NCI-H774 (cell line): ENCODE measurements at regions not wholly inside any gene's neighbourhood (a gene's known extent, or its start where the extent isn't known, plus 50 kb on each side); places are given as distances from the start of the nearest gene placed in this dataset.
"Not testable (repeated sequence)": the region's sequence is repeated elsewhere in the genome, so short reads cannot be mapped to it uniquely, and the experiment has no call there.

Experiments used
- DNase-seq: peaks from one replicate; lab custom pipeline; 2025; lab: John Stamatoyannopoulos, UW

DNA sequence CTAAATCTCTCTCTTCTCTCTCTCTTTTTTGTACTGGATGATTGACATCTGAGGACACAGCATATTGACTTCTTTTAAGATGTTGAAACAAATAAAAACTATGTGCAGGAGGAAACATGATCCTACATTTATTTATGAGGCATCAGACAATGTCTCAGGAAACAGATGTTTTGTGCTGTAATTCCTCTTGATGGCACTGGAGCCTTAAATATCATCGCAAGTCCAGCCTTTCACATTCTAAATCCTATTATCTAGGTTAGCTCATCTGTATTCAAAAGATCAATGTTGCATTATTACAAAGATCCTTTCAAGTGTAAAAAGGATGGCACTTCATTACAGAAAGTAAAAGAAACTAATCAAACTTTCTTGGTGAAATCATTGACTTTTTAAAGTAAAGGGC lies 63.9 kb downstream of the MAT2B start:
- no peak for DNase-seq

DNA sequence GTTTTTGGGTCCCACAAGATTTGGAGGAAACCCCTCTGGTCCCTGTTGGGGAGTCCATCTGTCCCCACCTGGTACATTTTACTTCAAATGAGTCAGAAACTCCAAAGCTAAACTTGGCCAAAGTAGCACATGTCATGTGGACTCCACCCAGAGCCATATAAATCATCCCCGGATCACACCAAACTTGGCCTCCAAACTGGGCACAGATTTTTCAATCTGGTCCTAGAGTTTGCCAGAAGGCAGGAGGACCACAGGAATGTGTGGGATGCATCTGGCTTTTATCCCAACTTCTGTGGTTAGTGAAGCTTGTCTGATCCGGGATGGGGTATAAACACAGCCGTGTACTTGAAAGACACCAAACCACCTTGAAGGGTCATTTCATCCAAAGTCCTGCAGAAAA lies 66.3 kb downstream of the MAT2B start:
- no peak for DNase-seq

DNA sequence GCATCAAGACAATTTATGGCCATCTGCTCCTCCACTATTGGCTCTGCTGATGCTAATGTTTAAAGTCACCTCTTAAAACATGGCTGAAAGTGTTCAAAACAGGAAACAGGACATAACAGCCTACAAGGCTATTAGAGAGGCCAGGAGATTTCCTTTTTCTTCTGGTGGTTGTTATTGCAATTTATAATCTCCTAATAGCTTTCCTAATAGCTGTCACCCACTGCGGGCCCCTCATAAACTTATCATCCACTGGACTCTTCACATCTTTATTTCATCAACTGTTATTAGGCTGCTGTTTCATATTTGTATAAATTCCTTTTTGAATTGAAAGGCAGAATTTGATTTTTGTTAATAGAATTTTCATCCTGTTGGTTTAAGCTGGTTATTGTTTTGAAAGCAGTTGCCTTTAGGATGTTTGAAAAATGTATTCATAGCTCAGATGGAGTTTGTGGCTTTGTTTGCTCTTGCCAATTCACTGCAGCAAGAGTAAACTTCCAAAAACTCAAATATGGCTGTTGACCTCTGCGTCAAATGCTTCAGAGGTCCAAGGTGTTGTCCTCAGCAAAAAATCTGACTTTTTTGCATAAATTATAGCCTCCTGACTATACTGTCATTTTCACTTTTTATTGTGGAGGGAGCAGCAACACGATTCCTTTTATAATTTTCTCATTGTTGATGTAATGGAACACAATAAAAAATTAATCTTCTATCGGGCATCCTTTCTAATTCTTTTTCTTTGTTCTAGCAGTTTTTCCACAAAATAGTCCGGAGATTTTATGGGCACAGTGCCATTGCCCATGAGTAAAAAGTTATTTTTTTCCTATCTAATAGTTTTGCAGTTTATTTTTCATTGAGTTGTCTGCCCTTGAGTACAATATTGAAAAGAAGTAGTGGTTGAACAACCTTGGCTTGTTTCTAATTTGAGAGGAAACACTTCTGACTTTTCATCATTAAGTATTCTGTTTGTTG lies 69.3 kb downstream of the MAT2B start:
- DNase-seq, result no peak

DNA sequence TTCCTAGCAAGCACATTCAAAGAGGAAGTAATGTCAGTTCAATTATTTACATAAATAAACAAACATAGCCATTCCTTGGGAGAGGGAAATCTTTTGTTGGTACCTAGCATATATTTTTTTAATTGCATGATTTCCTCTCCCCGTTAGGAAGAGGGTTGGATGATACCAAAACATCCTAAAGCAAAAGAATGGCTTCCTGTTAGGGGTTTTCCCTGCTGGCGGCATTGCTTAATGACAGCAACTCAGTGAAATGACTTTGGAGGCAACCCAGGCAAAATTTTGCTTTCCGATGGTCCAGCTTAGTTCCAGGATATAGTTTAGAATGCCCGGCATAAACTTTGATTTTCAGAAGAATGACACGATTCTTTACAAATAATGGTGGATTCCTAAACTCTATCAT lies 73.2 kb downstream of the MAT2B start:
- no peak for DNase-seq

DNA sequence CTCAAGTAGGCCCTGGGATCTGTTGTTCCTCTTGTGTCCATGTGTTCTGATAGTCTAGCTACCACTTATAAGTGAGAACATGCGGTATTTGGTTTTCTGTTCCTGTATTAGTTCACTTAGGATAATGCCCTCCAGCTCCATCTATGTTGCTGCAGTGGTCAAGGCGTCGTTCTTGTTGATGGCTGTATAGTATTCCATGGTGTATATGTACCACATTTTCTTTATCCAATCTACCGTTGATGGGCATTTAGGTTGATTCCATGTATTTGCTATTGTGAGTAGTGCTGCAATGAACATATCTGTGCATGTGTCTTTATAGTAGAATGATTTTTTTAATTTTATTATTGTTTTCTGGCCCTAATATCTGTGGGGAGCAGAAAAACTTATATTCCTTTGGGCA lies 74.3 kb downstream of the MAT2B start:
- DNase-seq, result no peak

DNA sequence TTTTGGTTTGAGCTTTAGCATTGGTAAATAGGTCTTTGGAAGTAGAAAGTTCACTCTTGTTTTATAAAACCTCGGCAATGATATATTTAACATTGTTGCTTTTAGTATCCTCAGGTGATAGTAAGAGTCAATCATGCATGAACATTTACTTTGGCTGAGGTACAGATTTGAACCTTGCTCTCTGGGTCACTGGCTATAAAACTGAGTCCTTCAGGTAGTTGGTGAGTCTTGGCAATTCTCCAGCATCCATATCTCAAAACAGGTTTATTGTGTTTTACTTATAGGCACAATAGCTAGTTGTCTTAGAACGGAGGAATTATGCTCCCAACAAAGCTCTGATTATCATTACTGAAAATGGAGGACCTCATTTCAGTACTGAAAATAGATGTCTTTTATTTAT lies 75.1 kb downstream of the MAT2B start:
- DNase-seq, result no peak

DNA sequence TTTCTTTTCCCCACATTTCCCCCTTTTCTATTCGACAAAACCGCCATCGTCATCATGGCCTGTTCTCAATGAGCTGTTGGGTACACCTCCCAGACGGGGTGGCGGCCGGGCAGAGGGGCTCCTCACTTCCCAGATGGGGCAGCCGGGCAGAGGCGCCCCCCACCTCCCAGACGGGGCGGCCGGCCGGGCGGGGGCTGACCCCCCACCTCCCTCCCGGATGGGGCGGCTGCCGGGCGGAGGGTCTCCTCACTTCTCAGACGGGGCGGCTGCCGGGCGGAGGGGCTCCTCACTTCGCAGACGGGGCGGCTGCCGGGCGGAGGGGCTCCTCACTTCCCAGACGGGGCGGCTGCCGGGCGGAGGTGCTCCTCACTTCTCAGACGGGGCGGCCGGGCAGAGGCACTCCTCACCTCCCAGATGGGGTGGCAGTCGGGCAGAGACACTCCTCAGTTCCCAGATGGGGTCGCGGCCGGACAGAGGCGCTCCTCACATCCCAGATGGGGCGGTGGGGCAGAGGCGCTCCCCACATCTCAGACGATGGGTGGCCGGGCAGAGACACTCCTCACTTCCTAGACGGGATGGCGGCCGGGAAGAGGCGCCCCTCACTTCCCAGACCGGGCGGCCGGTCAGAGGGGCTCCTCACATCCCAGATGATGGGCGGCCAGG lies 78.2 kb downstream of the MAT2B start:
- DNase-seq, result not testable (repeated sequence)

DNA sequence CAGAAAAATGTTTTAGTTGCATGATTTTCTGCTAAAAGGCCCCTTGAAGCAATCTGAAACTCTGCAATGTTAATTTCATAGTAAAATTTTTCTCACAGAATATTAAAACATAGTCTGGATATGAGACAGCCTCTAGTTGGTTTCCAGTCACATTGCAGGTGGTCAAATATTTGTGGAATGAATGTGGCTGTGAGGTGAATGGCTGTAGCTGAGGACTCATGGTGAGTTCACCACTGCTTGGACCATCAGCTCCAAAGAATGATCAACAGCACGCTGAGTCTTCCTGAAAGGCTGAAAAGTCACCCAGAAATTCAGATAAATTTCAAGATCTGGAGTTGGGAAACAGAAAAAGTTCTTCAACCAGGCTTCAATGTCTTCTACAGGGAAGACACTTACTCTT lies 79.8 kb downstream of the MAT2B start:
- DNase-seq, result no peak

DNA sequence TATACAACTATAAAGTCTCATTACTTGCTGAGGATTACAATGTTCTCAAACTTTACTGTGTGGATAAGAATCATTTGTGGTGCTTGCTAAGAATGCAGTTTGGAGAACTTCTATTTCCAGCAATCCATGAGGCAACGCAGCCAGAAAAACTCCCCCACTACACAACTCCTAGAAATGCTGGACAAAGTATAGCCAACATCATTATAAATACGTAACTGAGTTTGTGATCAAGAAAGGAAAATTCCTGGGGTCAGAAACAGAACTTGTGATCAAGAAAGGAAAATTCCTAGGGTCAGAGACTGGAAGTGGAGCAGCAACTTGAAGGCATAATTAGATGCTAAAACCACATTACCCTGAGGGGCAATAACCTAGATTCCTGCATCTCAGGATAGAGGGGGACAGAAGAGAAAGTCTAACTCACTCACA lies 81.1 kb downstream of the MAT2B start:
- no peak for DNase-seq

DNA sequence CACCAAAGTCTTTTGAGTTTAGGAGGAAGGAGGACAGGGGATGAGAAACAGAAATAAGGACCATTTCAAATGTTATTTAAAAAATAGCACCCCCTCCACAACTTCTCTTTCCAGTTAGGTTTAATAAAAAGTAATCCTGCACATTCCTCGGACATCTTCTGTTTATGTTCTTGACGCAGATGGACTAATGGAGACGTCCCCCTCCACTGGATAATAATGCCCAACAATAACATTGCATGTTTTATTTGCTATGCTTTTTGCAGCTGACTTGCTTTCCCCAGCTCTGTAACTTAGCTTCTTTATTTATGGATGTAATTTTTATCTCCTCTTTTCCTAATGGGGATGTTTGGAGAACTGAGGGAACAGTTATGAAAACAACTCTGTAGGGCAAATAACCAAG lies 89.5 kb downstream of the MAT2B start:
- DNase-seq, result no peak

DNA sequence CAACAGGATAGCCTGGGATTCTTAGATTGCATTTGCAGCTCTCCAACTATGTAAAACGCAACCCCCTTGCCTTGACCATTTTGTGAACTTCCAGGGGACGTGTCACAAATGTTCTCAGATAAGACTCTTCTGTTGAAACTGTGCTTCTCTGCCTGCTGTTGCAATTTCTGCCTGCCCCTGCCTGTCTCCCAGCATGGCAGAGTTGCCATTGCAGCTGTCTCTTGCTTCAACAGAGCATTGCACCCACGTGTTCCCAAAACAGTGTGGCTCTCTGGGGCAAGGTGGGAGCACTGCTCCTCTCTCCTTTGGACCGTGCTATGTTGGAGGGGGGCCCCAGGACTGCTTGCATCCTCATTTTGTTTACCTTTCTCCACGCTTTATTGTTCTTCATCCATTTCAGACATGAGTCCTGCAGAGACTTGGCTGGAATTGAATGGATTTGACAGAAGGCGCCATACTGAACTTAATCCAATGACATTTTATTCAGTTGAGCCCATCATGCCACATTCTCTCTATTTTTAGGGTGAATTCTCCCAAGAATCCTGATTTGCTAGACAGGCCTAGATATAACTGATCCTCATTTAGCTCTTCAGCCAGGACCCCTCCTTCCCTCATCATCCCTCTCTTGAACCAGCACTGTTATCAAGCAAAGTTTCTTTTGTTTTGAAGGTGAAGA lies 90.7 kb downstream of the MAT2B start:
- no peak for DNase-seq

DNA sequence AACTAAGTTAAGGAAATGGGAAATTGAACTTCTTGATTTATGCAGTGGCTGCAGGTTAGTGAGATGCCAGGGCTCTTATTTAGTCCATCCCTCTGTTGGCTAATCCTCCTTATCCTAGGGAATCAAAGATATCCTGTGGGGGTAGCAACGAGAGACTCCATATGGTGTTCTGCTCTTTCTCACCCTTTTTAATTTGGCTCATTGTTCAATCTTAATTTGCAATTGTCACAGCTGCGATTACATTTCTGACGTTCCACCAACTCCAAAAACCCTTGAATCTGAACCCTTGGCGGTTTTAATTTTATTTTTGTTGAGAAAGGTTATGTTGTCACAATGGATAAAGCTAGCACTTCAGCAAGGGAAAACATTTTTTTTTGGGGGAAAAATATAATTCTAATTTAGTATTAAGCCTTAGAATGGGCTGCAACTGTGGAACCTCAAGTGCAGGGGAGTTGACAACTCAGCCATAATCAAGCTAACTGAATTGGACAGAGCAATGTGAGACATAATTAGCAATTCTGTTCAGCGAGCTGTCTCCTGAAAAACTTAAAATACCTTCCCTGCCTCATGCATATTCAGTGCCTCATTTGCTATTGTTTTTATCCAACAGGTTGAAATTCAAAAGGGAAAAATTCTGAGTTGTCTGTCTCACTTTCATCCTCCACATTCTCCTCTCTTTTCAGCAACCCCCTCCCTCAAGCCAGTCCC lies 91.3 kb downstream of the MAT2B start:
- no peak for DNase-seq

DNA sequence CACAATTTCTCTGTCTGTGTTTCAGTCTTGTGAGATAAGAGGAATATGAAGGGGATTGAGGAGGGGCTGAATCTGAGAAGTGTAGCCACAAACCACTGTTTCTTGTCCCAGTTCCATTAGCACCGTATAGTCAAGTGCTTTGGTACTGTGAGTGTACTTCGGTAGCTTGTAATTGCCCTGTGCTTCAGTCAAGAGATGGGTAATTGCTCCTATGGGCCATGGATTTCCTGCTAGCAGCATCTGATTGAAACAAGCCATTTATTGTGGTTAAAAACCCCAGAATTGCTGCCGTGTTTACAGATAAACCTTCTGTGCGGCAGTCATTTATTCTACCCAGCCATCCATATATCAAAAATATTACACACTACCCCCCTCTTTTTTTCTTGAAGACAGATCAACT lies 98.6 kb downstream of the MAT2B start:
- no peak for DNase-seq

DNA sequence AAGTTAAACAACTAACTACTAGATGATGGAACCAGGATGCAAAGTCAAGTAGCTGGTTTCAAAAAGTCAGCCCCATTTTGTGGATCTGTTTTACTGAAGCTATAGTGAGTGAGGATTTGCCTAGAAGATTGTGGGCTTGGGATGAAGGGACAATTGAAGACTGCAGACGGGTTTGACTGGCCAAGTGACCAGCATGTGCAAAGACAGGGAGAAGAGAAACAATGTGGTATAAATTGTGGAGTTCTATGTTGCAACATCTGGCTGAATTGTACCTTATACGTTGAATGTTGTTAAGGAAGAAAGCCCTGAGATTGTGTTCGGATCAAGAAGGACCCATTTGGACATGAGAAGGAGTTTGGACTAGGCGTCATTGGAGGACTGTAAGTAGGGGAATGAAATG lies 101.8 kb downstream of the MAT2B start:
- no peak for DNase-seq

DNA sequence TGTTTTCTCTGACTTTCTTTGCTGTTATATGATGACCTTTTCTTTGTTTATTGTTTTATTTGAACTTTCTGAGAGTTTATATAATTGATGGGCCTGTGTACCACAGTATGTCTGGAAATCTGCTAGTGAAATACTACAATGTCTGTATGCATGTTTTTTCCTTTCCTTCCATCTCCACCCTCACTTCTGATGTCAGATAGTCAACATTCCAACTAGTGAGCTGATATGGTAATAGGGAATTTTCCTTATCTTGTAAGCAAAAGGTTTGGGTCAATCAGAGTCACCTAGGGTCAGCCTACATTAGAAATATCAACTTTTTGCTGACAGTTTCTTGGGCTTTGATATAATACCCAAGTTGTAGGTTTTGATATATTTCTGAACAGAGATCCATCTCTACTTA lies 103.2 kb downstream of the MAT2B start:
- DNase-seq, result no peak

DNA sequence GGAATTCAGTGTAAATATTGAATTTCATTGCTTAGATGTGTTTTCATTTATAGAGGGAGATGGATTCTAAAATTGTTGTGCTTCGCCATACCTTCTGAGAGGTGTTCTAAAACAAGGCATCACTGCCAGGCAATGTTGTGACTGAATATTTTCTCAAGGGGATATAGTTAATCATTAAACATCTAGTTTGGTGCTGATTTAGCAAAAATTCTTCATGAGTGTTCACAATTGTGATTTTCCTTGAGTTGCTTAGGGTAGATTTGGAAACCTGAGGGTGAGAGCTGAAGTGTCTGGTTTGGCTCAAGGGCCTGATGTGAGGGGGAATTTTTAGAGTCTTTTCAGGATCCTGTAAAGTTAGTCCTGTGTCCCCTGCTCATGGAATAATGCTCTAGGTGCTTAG lies 104.5 kb downstream of the MAT2B start:
- no peak for DNase-seq

DNA sequence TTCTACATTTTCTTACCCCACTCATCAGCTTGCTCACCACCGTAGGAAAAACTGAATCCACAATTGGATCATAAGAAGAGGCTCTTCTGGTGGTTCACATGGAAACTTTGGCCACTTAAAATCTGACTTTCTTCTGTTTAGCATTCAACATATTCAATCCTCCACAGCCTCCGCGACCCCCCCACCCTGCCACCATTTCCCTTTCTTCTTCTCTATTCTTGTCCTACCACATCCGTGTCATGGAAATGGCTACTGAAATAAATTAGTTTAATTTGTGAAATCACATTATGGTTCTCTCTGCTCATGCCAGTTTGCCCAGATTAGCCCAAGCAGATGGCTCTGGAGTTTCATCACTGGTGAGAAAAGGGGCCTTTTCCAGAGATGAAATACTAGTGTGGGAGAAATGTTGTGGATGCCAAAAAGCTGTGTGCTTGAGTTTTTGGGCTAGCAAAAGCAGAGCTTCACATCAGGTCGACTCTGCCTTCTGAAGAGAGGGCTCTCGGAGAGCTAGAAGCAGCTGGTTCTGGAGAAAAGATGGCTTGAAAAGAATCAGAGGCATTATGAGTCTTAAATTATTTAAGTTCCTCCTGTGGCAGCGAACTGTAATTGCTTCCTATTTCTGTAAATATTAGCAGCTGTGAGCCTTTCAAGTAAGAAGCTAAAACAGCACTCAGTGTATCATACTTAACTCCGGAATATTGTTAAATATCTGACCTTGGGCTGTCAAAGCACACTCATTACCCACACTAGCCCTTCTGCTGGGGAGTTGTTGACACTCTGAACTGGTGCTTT lies 107.1 kb downstream of the MAT2B start:
- DNase-seq, result no peak

DNA sequence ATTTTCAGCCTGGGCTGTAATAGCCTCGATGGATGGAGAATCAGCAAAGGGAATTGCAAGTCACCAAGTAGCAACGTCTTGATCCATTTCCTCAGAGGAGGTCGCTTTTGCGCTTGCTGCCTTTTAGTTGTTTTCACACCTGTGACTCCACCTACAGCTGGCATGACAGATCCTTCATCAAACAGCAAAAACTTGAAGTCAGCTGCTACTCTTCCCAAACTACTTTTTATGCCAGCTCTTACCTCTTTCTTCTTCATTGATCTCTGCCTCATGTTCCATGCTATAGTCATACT lies 107.7 kb downstream of the MAT2B start:
- DNase-seq, result no peak

DNA sequence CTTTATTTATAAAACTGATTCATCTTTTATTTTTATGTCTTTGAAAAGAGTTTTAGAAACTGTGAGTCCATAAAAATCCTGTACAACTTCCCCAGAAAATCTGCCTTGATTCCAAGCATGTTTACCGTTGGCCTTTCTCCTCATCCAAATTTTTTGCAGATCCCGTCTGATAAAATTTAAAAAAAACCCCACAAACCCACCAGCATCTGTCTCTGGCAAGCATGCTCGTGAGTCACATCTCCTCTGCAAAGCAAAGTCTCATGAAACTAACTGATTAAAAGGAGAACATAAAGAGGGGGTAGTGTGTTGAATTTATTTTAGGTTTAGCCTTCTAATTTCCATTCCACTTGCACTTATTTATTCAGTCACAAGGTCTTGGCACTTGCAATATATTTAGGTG lies 109.4 kb downstream of the MAT2B start:
- no peak for DNase-seq

DNA sequence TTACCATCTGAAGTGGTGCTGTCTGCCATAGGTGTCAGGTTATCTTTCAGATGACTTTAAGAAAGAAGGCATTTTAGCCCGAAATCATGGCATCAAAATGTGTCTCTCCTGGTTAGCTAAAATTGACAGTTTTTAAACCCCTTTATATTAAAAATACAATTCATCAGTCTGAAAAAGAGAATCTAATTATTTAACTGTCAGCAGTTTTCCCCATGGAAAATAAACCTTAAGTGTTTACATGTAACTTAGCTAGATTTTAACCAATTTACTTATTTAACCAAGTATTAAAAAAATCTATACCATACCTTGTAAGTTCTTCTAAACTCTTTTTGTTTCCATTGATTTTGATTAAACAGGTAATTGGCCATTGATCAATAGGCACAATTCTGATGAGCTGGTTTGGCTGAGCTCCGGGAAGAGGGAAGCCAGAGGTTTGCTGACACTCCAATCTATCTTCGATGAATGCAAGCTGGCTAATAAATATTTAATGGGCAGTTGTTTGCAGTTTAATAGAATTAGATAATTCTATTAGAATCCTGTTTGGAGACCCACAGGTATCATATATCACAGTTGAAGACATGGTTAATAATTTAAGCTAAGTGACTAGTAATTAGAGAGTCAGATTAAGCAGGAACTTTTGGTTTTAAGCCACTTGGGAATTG lies 114.0 kb downstream of the MAT2B start:
- no peak for DNase-seq

DNA sequence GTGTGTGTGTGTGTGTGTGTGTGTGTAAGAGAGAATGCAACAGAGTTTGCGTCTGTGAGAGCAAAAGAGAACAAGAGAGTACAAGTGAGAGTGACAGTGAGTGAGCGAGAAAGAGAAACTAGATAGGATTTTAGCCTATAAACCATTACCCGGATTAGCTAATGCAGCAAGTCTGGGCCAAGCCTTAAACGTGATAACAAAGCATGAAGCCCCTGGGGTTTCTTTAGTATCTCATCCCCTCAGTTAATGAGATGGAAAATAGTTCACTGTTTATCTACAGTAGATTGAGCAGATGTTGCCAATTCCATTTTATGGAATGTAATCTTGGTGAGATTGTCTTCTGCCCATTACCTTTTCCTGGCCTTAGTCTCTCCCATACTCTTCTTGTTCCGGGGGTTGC lies 114.5 kb downstream of the MAT2B start:
- no peak for DNase-seq
